ENCODE measurements at regions not wholly inside any gene's neighbourhood (a gene's known extent, or its start where the extent isn't known, plus 50 kb on each side); places are given as distances from the start of the nearest gene placed in this dataset.

- Histone ChIP-seq H3K9me3 (ENCODE audit: control insufficient read depth in 4 of 4, insufficient read depth in 3 of 4, low read length in 3 of 4) (no peaks in the 10 kb centered on the region), H3K27me3 (ENCODE audit: control insufficient read depth in 3 of 3, insufficient read depth in 3 of 3, low read length in 2 of 3) (no peaks in the 10 kb centered on the region), H3K27ac (ENCODE audit: low read depth in 1 of 2, low read length in 1 of 2) (no peak overlapping the region), H3K36me3 (ENCODE audit: control insufficient read depth in 4 of 4, insufficient read depth in 4 of 4, low read length in 4 of 4) (no peaks in the 10 kb centered on the region), H3K4me1 (ENCODE audit: control insufficient read depth in 5 of 5, insufficient read depth in 5 of 5, low read length in 5 of 5) (peaks cover 0 to 4% (median 0%) of the 10 kb centered on the region in 5 donors), H3K4me3 (no peak overlapping the region), H3K9ac (ENCODE audit: insufficient read depth in 1 of 2, low read length in 2 of 2) (no peak overlapping the region)
- no peak for TF ChIP-seq CTCF (IDR thresholded peaks at IDR 0.05; ENCODE audit: control extremely low read depth, extremely low read depth)
- no peak for DNase-seq
- no peak for ATAC-seq (ENCODE audit: insufficient read depth, low FRiP score)
Observed at GRCh38 chr4:108567831-108568230, 52.5 kb upstream of the RPL34 start.

- ATAC-seq (ENCODE audit: insufficient read depth, low FRiP score) (no peak), DNase-seq (peak in 2 of 3 donors; percentile 17 to 23)
- TF ChIP-seq CTCF (IDR thresholded peaks at IDR 0.05; ENCODE audit: control extremely low read depth, extremely low read depth): no peak
- no peaks in the 10 kb centered on the region for H3K27me3 ChIP-seq (ENCODE audit: control insufficient read depth in 3 of 3, insufficient read depth in 3 of 3, low read length in 2 of 3)
- no peak overlapping the region for H3K4me3 ChIP-seq
- H3K4me1 ChIP-seq (ENCODE audit: control insufficient read depth in 5 of 5, insufficient read depth in 5 of 5, low read length in 5 of 5): peaks cover 0 to 8% (median 3%) of the 10 kb centered on the region in 5 donors
- H3K36me3 ChIP-seq (ENCODE audit: control insufficient read depth in 4 of 4, insufficient read depth in 4 of 4, low read length in 4 of 4): no peaks in the 10 kb centered on the region
- peaks cover 0 to 2% (median 0%) of the 10 kb centered on the region in 4 donors for H3K9me3 ChIP-seq (ENCODE audit: control insufficient read depth in 4 of 4, insufficient read depth in 3 of 4, low read length in 3 of 4)
- H3K9ac ChIP-seq (ENCODE audit: insufficient read depth in 1 of 2, low read length in 2 of 2): no peak overlapping the region
- WGBS, 2 donors: 50 to 82% methylated on average over 3 of the region's 3 CpGs
- peak overlapping the region in 1 of 2 donors; percentile 23 for H3K27ac ChIP-seq (ENCODE audit: low read depth in 1 of 2, low read length in 1 of 2)
Observed at GRCh38 chr4:108561116-108561515, 59.3 kb upstream of the RPL34 start.

- WGBS, 2 donors: 34 to 56% methylated on average over 4 of the region's 4 CpGs
- Histone ChIP-seq H3K4me1 (ENCODE audit: control insufficient read depth in 5 of 5, insufficient read depth in 5 of 5, low read length in 5 of 5) (peaks cover 0 to 8% (median 3%) of the 10 kb centered on the region in 5 donors), H3K9me3 (ENCODE audit: control insufficient read depth in 4 of 4, insufficient read depth in 3 of 4, low read length in 3 of 4) (peaks cover 0 to 2% (median 0%) of the 10 kb centered on the region in 4 donors), H3K9ac (ENCODE audit: insufficient read depth in 1 of 2, low read length in 2 of 2) (no peak overlapping the region), H3K27ac (ENCODE audit: low read depth in 1 of 2, low read length in 1 of 2) (no peak overlapping the region), H3K27me3 (ENCODE audit: control insufficient read depth in 3 of 3, insufficient read depth in 3 of 3, low read length in 2 of 3) (no peaks in the 10 kb centered on the region), H3K36me3 (ENCODE audit: control insufficient read depth in 4 of 4, insufficient read depth in 4 of 4, low read length in 4 of 4) (no peaks in the 10 kb centered on the region), H3K4me3 (no peak overlapping the region)
- ATAC-seq (ENCODE audit: insufficient read depth, low FRiP score) (no peak), DNase-seq (peak in 2 of 3 donors; percentile 46 to 70)
- TF ChIP-seq CTCF (IDR thresholded peaks at IDR 0.05; ENCODE audit: control extremely low read depth, extremely low read depth): no peak
Observed at GRCh38 chr4:108560616-108561015, 59.8 kb upstream of the RPL34 start.

GRCh38 chr4:108559911-108560310, 60.5 kb upstream of the RPL34 start:
- Histone ChIP-seq H3K4me3 (no peak overlapping the region), H3K9ac (ENCODE audit: insufficient read depth in 1 of 2, low read length in 2 of 2) (no peak overlapping the region), H3K36me3 (ENCODE audit: control insufficient read depth in 4 of 4, insufficient read depth in 4 of 4, low read length in 4 of 4) (no peaks in the 10 kb centered on the region), H3K9me3 (ENCODE audit: control insufficient read depth in 4 of 4, insufficient read depth in 3 of 4, low read length in 3 of 4) (peaks cover 0 to 2% (median 0%) of the 10 kb centered on the region in 4 donors), H3K27me3 (ENCODE audit: control insufficient read depth in 3 of 3, insufficient read depth in 3 of 3, low read length in 2 of 3) (no peaks in the 10 kb centered on the region), H3K27ac (ENCODE audit: low read depth in 1 of 2, low read length in 1 of 2) (no peak overlapping the region), H3K4me1 (ENCODE audit: control insufficient read depth in 5 of 5, insufficient read depth in 5 of 5, low read length in 5 of 5) (peaks cover 0 to 8% (median 3%) of the 10 kb centered on the region in 5 donors)
- ATAC-seq (ENCODE audit: insufficient read depth, low FRiP score) (no peak), DNase-seq (peak in 2 of 3 donors; percentile 22 to 48)
- TF ChIP-seq CTCF (IDR thresholded peaks at IDR 0.05; ENCODE audit: control extremely low read depth, extremely low read depth): no peak
- 67 to 83% methylated on average over 3 of the region's 3 CpGs for WGBS, 2 donors
